NCI-H1930 (cell line): ENCODE measurements at regions not wholly inside any gene's neighbourhood (a gene's known extent, or its start where the extent isn't known, plus 50 kb on each side); places are given as distances from the start of the nearest gene placed in this dataset.

Experiments
- DNase-seq, 2 experiments: peaks; one replicate each; lab custom pipeline; 2025; lab: John Stamatoyannopoulos, UW

DNA sequence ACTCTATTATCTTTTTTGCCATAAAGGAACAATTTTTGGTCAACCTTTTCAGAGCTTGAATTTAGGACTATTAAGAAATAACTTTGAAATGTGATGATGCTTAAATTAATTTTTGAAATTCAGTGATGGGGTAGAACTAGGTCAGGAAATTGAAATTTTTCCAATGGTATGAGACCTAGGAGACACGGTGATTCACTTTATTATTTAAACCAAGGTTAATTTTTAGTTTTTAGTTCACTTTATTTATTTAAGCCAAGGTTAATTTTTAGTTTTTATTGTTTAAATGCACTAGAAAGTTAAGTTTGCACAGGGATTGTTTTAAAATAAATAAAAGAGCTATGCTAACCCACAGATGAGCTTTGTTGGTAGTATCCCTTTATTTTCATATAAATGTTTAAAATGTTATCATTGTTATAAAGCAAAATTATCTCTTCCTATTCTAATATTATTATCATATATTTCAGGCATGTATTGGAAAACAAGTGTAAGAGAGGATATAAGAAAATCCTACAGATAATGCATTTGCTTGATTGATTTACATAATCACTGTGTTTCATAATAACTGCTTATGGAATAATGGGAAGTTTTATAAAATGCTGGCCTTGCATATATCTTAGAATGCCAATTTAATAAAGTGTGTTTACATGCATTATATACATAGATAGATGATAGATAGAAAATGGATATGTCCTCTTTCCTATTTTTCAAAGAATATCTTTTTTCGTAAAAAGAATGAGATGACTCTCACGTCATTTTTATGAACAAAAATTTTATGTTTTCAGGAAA lies 163.6 kb downstream of the HGF start:
- no peak for DNase-seq

DNA sequence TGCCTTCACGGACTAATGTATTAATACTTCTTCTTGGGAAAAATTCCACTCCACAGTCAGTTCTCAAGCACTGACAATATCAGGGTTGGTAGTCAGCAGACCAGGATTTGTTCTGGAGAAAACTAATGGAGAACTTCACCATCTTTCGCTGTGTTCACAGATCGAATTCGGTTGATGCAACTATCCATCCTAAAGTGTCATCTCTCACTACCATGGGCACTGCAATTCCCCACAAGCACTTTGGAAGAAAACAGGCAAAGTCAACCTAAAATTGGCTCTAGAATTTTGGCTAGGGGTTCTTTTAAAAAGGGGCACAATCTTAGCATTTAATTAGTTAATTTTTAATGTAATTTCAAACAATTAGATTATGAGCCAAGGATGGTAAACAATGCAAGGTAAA lies 164.4 kb downstream of the HGF start:
- no peak for DNase-seq

DNA sequence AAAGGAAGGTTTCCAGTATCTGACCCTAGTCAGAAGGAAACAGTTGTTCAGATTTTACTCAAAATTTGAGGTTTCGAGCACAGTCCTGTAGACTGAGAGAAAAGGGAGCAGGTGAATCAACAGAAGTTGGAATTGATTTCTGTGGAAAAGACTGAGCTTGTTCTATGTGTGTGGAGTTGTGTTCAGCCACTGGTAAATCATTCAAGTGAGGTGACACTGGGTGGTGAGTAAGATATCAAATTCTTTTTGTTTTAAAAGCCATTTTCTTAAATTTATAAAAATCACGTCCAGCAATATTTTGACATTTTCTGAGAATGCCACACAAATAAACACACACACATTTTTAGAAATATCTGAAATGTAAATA lies 165.1 kb downstream of the HGF start:
- DNase-seq, result no peak

DNA sequence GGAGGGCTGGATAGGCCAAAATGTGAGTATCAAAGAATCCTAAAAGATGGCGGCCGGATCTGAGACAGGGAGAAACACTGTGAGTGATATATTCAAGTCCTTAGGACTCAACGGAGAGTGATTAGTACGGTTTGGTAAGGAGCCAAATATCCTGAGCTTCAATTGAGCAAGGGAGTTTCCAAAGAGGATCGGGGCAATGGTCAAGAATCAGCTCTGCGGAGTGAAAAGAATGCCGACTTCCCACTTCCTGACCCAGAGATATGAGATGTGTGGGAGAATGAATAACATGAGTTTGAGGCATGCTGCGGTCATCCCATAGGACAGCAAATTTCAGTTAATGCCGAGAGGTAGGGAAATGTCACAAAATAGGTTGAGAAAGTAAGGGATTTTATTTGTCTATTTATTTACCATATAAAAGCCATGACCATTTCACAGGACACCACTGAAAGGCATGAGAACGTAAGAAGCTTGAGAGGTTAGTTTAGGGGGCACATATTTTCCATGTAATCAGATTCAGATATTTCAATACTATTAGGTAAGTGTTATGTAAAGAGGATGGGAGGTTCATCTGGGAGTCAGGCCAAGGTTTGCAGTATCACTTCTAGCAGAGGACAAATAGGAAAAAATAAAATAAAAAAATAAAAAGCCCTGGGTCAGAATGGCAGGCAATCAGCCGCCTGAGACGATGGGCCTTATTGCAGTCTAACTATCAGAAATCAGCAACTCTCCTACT lies 165.6 kb downstream of the HGF start:
- DNase-seq, result no peak

DNA sequence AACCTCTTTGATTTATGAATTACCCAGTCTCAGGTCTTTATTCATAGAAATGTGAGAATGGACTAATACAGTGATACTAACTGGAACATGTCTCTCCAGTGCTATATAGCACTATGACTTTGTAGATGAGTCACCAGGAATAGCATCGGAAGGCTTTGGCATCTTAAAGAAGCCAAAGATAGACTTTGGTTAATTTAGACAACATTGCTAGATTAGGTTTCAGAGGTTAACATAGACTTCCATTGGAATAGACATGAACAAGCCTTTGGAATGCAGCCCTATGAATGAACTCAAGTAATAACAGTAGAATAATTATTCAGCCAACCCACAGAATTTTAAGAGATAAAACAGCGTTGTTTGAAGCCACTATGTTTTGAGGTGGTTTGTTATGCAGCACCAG lies 169.2 kb downstream of the HGF start:
- no peak for DNase-seq

DNA sequence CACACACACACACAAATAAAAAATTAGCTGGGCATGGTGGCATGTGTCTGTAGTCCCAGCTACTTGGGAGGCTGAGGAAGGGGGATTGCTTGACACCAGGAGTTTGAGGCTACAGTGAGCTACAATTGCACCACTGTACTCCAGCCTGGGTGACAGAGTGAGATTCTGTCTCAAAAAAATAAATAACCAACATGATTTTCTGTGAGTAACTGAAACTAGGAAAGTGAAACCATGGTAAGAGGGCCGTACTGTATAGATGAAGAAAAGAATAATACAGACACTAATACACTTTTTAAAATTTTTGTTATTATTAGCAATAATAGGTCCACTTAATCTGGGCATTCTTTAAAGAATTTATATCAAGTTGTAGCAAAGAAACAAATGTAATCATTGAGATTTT lies 170.9 kb downstream of the HGF start:
- DNase-seq, result no peak

DNA sequence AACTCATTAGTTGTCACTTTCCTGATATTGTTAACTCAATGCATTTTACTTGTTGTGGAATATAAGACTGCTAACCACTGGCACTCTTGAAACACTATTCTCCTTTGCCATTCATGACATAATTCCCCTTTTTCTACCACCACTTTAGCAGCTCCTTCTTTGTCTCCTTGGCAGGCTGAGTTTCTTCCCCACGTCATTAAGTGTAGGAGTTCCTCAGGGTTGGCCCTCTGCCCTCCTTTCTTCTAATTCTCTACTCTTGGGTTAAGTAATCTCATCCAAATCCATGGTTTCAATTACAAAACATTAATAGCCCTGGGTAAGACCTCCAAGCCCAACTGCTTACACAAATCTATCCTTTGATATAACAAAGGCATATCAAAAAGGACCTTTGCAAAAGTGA lies 175.1 kb downstream of the HGF start:
- DNase-seq, result no peak

DNA sequence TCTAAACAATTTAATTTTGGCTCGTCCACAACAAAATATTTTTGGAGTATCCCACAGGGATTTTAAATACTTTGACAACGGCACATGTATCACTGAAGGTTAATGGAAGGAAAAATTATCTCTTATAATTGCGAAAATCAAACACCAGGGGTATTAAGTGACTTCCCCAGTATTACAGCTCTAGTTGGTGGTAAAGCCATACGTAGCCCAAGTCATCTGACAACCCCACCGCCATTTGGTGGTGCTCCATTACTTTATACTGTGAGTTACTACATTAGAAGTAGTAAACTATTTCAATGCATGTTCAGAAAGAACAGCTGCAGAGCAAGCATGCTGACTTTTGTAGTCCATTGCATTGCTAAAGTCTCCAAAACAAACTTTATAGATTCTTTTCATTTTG lies 179.7 kb downstream of the HGF start:
- DNase-seq, result no peak

DNA sequence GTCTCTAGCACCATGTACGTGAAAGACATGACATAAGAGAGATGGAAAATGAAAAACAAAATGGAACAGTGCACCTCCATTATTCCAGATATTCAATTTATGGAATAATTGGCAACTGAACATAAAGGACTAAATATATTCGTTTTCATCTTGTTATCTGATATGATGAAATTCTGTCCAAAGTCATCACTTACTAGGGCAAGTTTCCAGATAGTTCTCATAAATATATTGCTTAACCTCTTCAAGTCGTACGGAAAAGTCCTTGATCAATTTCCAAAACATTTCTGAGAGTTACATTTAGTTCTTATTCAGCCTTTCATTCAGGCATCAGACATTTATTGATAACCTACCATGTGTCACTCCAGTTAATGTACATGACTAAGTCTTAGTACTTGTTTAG lies 185.2 kb downstream of the HGF start:
- DNase-seq, result no peak

DNA sequence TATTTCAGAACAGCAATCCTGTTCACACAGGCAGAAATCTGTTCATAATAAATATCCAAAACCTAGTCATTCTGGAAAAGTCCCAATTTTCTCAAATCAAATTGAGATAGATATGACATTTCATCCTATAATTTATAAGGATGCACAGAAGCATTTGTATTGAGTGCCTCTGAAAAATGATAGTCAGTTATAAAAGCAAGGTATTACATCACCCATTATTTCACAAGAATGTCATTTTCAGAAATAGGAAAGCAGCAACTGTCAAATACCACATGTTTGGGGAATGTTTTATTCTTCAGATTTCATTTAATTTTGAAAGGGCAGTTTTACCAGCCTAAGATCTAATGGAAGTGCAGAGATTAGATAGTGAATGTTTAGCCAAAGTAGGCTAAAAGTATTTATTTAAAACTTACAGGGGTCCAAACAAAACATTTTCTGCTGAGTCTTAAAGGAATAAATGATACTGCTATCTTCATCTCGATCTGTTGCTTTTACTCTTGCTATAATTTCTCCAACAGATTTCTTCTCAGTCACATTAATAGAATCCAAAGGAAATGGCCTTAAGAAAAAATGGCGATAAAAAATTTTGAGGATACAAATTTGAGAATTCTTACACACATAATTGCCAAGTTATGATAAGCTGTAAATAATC lies 185.8 kb downstream of the HGF start:
- DNase-seq, result no peak

DNA sequence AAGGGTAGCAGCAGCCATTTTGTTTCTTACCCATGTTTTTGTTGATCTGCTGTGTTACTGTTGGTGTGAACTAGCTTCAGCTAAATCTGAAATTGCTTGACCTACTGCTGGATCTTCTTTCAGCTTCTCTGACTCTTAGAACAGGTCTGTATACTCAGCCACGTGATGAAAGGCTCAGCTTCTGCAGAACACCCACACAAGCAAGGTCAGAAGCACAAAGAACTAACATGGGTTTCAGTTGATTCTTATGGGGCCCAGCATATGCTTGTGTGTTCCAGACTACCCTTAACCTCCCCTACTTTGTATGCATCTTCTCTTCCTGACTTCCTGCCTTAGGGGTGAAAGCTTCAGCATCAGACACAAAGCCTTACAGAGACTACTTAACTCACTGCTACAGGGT lies 186.8 kb downstream of the HGF start:
- no peak for DNase-seq

DNA sequence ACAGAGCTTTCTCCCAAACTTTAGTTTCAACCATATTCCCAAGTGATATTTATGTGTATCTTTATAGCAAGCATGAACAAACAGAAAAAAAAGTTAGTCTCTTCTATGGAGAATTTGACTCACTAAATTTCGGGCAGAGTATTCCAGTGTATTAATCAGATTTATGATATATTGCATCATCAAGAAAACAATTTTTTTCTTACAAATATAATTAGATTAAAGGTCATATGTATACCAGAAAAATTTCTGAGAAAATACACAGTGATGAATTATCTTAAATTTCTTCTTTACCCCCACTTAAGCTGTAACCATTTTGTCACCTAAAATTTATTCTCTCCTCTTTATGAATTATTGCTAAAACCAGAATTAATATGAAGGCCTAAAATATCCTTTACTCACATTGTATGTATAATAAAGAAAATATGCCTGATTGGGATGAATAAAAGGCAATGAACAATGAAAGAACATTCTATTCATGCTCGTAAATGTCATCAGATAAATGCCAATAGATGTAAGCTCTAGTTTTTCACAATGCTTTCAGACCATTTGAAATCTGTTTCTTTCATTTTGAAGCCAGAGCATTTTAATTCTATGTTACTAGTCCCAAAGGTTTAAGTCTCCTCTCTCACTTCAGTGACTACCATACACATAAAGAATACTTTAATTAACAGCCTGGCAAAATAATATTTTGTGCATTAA lies 192.1 kb downstream of the HGF start:
- no peak for DNase-seq

DNA sequence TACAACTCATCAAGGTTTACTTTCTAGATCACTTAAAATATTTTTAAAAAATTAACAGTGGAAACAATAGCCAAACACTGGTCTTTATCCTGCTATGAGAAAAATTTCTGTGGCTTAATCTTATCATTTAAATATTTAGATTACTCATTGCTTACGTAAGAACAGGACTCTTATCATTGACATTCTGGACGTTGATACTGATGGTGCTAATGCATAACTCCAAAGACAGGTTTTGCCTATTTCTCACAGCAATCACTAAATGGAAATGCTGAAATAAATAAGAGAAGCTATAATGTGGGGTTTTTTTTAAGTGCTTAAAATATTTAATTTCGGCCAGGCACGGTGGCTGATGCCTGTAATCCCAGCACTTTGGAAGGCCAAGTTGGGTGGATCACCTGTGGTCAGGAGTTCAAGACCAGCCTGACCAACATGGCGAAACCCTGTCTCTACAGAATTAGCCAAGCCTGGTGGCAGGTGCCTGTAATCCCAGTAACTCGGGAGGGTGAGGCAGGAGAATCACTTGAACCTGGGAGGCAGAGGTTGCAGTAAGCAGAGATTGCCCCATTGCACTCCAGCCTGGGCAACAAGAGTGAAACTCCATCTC lies 195.0 kb downstream of the HGF start:
- no peak for DNase-seq

DNA sequence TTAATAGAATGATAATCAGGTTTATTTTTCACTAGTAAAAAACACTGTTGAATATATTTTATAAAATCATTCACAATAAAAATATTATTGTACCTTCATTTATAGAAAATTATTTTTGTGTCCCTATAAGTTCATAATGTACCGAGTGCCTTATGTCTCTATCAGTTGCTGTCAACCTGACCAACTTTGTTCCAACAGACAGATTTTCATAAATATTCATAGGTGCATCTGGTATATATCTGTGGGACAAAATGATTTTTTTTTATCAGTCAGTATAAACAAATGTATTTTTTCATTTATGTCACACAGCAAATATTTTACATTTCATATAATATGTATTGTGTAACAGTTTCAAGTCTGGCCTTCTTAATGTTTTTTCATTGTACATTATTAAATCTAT lies 195.9 kb downstream of the HGF start:
- DNase-seq, result no peak

DNA sequence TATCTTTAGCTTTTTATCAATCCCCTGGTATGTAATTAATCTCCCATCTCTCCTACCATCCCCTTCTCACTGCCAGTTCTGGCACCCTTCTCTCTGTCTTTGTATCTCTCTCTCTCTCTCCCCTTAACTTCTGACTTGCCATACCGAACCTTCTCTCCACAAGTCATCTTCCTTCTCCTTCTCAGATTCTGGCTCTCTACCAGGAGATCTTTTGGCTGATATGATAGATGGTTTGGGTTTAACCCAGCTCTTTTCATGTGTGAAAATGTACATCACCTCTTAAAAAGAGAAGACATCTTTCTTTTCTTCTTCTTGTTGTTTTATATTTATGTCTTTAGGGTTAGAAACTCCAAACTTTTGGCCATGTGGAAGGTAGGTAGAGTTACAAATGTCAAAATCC lies 196.7 kb downstream of the HGF start:
- DNase-seq, result no peak

DNA sequence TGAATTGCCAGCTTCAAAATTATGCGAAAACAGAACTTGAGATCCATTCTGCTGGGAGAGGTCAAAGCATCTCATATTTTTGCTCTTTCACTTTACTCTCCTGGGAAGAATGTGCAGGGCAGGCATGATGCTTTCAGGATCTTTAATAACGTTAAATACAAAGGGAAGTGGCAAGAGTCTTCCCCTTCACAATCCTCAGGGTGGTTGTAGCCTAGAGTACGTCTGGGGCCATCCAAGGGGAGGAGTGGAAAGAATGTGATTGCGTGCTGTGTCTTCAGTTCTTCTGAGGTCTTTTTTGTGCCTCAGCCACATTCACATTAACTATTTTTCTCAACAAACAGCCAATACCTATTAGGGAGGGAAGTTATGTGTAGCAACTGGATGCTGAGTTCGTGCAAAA lies 207.3 kb downstream of the HGF start:
- no peak for DNase-seq

DNA sequence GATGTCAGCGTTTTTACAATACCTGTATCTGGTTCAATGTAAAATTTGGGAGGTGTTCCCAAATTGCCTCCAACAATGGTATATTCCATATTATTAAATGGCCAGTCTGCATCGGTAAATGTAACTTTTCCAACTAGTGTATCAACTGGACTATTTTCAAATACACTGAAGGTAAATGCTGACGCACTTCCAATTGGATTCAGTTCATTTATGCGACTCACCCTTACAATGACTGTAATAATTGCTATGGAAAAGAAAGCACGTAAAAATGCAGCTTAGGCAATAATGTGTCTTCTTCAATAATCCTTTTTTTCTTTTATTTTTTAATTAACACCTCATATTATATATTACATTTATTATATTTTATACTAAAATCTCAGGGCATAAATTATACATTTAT lies 209.1 kb downstream of the HGF start:
- no peak for DNase-seq

DNA sequence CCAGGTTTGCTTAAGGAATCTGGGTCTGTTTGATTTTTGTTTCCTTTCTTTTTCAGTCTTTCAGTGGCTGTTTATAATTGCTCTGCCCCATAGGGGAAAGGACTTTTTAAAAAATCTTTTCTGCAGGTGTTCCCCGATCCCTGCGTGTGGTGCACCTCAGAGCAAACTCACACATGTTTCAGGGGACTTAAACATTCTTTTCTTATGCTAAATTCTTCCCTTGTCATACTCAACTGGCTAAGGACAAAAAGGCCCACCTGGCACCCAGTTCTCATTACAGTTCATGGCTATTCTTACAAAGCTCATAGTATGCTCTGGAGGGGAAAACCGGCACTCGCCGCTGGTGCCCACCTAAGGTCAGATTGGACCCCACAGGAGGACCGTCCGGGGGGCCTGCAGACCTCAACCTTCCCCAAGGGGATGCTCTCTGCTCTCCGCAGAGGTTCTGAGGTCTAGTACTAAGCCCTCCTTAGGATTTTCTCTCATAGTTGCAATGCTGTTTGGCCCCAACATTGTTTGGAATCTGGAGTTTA lies 220.3 kb downstream of the HGF start:
- DNase-seq, result no peak

DNA sequence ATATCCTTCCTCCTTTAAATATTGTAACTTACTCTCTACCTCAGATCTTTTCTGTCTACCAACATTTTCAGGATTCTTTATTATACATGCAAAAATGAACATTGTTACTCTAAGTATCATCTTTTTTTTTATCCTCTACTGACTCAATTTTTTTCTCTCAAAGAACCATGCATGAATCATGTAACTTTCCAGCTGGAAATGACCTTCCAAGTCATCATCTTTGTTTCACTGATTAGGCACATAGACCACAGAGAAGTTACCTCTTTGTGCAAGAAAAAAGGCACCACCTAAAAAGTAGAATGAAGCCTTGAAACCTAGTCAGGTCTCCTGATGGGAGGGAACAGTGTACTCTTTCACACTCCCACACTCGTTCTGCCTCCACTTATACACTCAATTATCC lies 234.9 kb downstream of the HGF start:
- no peak for DNase-seq

DNA sequence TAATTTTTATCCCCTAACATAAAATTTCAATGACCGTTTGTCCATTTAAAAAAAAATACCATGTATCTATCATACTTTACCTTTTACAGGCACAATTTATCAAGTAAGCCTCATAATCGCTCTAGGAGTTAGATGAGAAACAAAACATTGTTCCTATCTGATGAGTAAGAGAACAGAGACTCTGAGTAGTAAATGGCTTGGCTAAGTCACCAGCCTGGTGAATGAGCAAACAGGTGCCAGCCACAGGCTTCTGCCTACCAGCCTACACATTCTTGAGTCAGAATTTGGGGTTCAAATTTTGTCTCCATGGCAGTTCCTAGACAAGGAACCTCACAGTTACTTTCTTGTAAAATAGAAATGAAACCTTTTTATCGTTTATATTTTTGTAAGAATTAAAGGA lies 235.4 kb downstream of the HGF start:
- DNase-seq, result no peak

DNA sequence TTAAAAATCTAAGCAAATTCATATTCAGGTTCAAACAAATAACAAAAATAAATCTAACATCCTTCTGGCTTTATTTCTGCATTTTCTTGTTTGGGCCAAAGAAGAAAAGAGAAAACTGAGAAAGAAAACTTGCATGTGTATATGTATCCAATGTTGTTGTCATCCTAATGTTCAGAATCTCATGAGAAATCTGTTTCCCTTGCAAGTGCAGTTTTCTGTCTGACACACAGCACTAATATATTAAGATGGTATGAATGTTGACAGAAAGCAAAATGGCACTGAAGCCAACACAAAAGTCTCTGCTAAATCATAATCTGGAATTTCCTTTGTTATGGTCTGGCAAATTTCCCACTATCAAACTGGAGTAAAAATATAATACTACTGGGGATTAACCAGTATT lies 235.9 kb downstream of the HGF start:
- DNase-seq, result no peak

DNA sequence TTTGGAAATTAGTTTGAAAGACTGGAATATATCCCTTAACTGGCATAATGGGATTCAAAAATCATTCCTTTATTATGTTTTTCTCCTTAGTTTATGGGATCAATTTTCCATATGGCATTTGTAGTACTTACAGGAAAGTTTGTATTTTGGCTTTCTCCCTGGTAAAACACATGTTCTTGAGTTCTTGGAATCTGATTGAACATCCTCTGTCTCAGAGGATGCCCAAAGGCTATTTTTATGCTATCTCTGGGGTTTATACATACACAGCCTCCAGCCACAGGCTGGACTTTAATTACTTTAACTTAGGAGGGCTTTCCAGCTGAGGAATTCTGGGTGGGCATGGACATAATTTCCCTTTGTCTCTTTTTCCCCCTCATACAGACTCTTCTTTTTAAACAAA lies 236.4 kb downstream of the HGF start:
- no peak for DNase-seq
